Testis (tissue), 2 donors: ENCODE measurements at regions not wholly inside any gene's neighbourhood (a gene's known extent, or its start where the extent isn't known, plus 50 kb on each side); places are given as distances from the start of the nearest gene placed in this dataset.

Experiments used
- DNase-seq: peaks from one replicate; pipeline ENCODE4 v3.0.0-alpha.2; 2019
- H3K27ac ChIP-seq, 2 donors: fragments of 200-600 bp; sonication (generic); one replicate each; pipeline ENCODE4 v1.5.1; 2019
- H3K27me3 ChIP-seq: fragments of 200-600 bp; sonication (generic); one replicate; pipeline ENCODE4 v1.5.1; 2019
- H3K36me3 ChIP-seq: fragments of 200-600 bp; sonication (generic); one replicate; pipeline ENCODE4 v1.5.1; 2017; ENCODE audit warnings: low read depth; ENCODE audit errors: missing control alignments
- H3K4me1 ChIP-seq: fragments of 200-600 bp; sonication (generic); one replicate; pipeline ENCODE4 v1.5.1; 2019
- H3K4me3 ChIP-seq, 2 donors: fragments of 200-600 bp; sonication (generic); one replicate each; pipeline ENCODE4 v1.5.1; 2017 to 2019
- H3K9me3 ChIP-seq: fragments of 200-600 bp; sonication (generic); one replicate; pipeline ENCODE4 v1.5.1; 2017
- POLR2A ChIP-seq: fragments of 450-650 bp; IDR thresholded peaks from one replicate; pipeline ENCODE4 v1.6.1; 2017; ENCODE audit warnings: antibody characterized with exemption, mild to moderate bottlenecking, moderate library complexity
- WGBS, 2 donors: methylation state at CpG; one replicate each; pipeline ENCODE4 v1.1.5; 2018; 5-methylcytosine and 5-hydroxymethylcytosine counted together
- intact Hi-C: fragments of 100-400 bp; cut with DNase I; formaldehyde crosslinking; loops from one replicate; pipeline ENCODE4 v1.15.1; 2023; ENCODE audit warnings: low total_unique reads
- TF ChIP-seq, protein P1 (sequence below), 3 experiments: fragments of 450-650 bp in 2 of 3; fragments of 200-600 bp in 1 of 3; sonication (generic) in 1 of 3; IDR thresholded peaks; one replicate each; pipeline ENCODE4 v1.5.1; 2016 to 2019; ENCODE audit warnings: antibody characterized with exemption in 3 of 3, mild to moderate bottlenecking in 2 of 3, moderate library complexity in 1 of 3

DNA sequence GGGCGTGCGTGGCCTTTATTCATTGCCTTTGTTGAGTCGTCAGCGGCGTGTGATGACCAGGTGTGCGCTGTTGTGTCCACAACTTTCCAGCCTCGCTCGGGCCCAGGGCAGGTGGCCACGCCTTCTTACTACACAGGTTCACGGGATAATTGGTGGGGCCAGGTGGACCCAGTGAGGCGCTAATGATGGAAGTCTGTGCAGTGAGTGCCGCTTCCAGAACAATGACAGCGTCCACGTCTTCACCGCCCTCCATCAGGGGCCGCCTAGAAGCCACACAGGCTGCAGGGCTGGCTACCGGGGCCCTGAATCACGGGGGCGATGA, 1197.3 kb downstream of the BRD1 start:
- Histone ChIP-seq H3K9me3 (no peaks in the 10 kb centered on the region), H3K27me3 (no peaks in the 10 kb centered on the region), H3K4me1 (no peaks in the 10 kb centered on the region), H3K27ac (no peak overlapping the region), H3K4me3 (no peak overlapping the region), H3K36me3 (no peaks in the 10 kb centered on the region)
- no peak for TF ChIP-seq POLR2A
- intact Hi-C loops, result no loop called here
- no peak for DNase-seq
- 93 to 94% methylated on average over 10 to 19 of the region's 19 CpGs for WGBS, 2 donors

DNA sequence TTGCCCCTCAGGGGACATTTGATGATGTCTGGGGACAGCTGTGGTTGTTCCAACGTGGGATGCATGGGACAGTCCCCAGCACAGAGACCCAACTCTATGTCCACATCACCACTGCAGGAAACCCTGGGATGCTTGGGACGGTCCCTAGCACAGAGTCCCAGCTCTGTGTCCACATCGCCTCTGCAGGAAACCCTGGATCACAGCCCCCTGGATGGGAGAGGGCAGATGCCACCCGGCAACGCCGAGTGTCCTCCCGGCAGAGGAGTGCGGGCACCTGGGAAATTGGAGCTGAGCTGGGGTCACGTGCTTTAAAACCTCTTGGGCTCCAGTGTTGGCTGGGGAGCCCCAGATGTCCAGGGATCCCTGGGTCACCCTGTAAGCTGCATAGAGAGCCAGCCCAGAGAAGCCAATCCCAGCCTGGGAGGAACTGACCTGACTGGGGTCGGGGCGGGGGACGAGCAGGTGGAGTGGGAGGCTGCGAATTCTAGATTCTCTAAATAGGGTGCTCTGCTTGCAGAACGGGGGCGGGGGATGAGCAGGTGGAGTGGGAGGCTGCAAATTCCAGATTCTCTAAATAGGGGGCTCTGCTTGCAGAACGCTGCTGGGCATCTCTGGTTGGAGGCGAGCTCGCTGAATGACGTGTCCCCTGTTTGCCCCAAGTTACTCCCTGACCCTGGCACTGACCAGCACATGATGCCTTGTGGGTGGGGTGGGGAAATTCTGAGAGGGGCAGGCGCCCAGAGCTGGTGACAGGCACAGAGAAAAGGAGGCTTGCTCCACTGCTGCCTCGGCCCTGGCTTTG, 1197.8 kb downstream of the BRD1 start:
- DNase-seq, result no peak
- WGBS, 2 donors, result 90 to 91% methylated on average over 19 to 21 of the region's 21 CpGs
- Histone ChIP-seq H3K4me3 (no peak overlapping the region), H3K27me3 (no peaks in the 10 kb centered on the region), H3K9me3 (no peaks in the 10 kb centered on the region), H3K36me3 (no peaks in the 10 kb centered on the region), H3K27ac (no peak overlapping the region), H3K4me1 (no peaks in the 10 kb centered on the region)
- TF ChIP-seq, protein P1, sequence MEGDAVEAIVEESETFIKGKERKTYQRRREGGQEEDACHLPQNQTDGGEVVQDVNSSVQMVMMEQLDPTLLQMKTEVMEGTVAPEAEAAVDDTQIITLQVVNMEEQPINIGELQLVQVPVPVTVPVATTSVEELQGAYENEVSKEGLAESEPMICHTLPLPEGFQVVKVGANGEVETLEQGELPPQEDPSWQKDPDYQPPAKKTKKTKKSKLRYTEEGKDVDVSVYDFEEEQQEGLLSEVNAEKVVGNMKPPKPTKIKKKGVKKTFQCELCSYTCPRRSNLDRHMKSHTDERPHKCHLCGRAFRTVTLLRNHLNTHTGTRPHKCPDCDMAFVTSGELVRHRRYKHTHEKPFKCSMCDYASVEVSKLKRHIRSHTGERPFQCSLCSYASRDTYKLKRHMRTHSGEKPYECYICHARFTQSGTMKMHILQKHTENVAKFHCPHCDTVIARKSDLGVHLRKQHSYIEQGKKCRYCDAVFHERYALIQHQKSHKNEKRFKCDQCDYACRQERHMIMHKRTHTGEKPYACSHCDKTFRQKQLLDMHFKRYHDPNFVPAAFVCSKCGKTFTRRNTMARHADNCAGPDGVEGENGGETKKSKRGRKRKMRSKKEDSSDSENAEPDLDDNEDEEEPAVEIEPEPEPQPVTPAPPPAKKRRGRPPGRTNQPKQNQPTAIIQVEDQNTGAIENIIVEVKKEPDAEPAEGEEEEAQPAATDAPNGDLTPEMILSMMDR (IDR thresholded peaks at IDR 0.05), result no peak
- no peak for TF ChIP-seq POLR2A
- intact Hi-C loops, result no loop called here

DNA sequence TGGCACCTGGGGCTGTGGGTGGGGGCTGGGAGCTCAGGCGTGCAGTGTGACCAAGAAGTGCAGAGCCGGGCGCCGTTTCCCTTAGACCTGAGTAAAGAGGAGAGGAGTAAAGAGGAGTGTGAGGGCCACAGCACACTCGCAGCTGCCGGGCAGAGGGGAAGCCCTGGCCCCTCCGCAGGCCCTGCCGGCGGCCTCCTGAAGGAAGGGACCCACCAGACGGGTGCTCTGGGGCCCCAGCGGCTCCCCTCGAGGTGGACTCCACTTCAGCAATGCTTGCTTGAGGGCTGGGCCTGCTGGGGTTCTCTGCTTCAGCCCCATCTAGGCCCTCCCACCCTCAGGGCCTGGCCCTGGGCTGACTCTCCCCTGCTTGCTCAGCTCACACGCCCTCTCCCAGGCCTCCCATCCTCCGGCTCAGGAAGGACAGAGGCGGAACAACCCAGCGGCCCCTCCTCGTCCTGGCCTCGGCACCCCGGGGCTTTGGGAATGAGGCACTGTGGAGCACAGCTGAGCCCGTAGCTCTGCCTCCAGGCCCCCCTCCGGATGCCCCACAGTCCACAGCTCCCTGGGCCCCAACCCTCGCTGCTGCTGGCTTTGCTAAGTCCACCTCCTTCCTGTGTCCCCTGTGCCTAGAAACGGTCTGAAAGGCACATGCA, 1198.7 kb downstream of the BRD1 start:
- H3K4me3 ChIP-seq, result no peak overlapping the region
- H3K4me1 ChIP-seq, result no peaks in the 10 kb centered on the region
- no peaks in the 10 kb centered on the region for H3K27me3 ChIP-seq
- no peak overlapping the region for H3K27ac ChIP-seq
- H3K36me3 ChIP-seq, result no peaks in the 10 kb centered on the region
- intact Hi-C loops, result no loop called here
- TF ChIP-seq, protein P1 (IDR thresholded peaks at IDR 0.05), result no peak
- no peak for TF ChIP-seq POLR2A
- DNase-seq, result no peak
- 82 to 86% methylated on average over 19 to 23 of the region's 23 CpGs for WGBS, 2 donors
- H3K9me3 ChIP-seq, result no peaks in the 10 kb centered on the region

GRCh38 chr22:48627966-48628365, 1199.7 kb downstream of the BRD1 start:
- WGBS, 2 donors, result 92 to 95% methylated on average over 4 to 12 of the region's 12 CpGs
- no peak for DNase-seq
- Histone ChIP-seq H3K9me3 (no peaks in the 10 kb centered on the region), H3K27me3 (no peaks in the 10 kb centered on the region), H3K4me1 (no peaks in the 10 kb centered on the region), H3K27ac (no peak overlapping the region), H3K36me3 (no peaks in the 10 kb centered on the region), H3K4me3 (no peak overlapping the region)
- no peak for TF ChIP-seq POLR2A
- TF ChIP-seq, protein P1 (IDR thresholded peaks at IDR 0.05), result no peak
- intact Hi-C loops, result no loop called here

DNA sequence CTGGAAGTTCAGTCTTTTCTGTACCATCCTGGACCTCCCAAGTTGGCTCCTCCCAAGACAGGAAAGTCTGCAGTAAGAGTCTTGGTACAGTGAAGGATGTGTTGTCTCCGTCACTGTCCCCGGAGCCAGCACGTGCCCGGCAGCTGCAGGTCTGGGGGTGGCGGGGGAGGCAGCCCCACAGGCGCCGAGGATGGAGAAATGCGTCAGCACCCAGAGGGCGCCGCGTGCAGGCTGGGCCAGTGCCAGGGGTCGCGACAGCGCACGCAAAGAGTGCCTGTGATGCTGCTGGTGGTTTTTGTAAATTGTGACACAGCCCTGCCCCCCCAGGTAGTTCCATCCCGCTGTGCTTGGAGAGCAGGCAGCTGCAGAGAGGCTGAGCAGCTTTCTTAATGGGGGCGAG, 1200.5 kb downstream of the BRD1 start:
- no peak for DNase-seq
- Histone ChIP-seq H3K4me1 (no peaks in the 10 kb centered on the region), H3K4me3 (no peak overlapping the region), H3K36me3 (no peaks in the 10 kb centered on the region), H3K27ac (no peak overlapping the region), H3K9me3 (no peaks in the 10 kb centered on the region), H3K27me3 (no peaks in the 10 kb centered on the region)
- TF ChIP-seq POLR2A, result no peak
- TF ChIP-seq, protein P1 (IDR thresholded peaks at IDR 0.05), result no peak
- 37 to 39% methylated on average over 14 to 17 of the region's 17 CpGs for WGBS, 2 donors
- intact Hi-C loops, result no loop called here
